Hindlimb muscle (tissue), 1 donor: ENCODE measurements at regions not wholly inside any gene's neighbourhood (a gene's known extent, or its start where the extent isn't known, plus 50 kb on each side); places are given as distances from the start of the nearest gene placed in this dataset.
A peak's percentile ranks its signal among the peaks of the same experiment; 100 is the strongest.

Experiments
- DNase-seq: peaks from one replicate; pipeline ENCODE4 v3.0.0-alpha.2; 2013

DNA sequence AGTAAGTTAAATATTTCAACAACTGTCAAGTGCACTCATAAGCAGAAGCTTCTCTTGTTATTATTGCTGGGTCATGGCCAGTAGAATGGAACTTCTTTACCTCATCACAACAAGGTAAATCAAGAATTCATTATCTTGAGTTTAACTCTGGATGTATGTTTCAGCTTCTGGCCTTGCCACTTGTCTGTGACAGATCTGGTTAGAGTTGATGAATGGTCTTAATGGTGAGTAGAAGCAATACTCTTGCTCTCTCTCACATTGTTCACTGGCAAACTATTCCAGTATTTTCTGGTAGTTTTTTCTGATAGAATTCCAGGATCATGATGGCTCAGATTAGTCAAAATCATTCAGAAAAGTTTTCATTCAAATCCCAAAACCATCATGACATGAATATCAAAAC is 51.3 kb upstream of the NR4A2 start:
- DNase-seq, result no peak

DNA sequence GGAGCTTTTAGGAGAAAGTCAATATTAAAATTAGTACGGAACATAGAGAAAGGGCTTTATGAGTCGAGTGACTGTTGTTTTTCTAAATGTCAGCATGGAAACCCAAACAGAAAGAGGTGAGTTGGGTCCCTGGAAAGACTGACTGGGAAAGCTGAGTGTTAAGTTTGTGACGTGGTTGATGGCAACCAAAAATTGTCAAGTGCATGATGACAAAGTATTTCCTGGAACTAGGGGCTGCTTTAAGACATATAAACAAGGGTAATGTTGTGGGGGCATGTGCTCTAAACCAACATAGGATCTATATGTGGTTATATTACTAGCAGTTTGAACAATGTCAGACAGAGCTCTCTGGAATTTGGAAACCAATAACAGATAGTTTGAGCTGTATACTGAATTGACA is 50.9 kb upstream of the GPD2 start:
- peak; percentile 13 for DNase-seq
